HL-60 (cell line): ENCODE measurements at regions not wholly inside any gene's neighbourhood (a gene's known extent, or its start where the extent isn't known, plus 50 kb on each side); places are given as distances from the start of the nearest gene placed in this dataset.

Experiments used
- DNase-seq, 2 experiments: peaks; one replicate each; pipeline ENCODE4 v3.0.0-alpha.2; 2010 to 2020; ENCODE audit warnings: low read depth in 1 of 2, low spot score in 1 of 2
- H3K27ac ChIP-seq: fragments of 250-450 bp; sonication (Bioruptor Pico); replicated peaks from 2 replicates; pipeline ENCODE4 v1.5.1; 2020; ENCODE audit warnings: mild to moderate bottlenecking, moderate library complexity
- H3K27me3 ChIP-seq: fragments of 250-450 bp; sonication (Bioruptor Pico); 2 replicates; pipeline ENCODE4 v1.5.1; 2021; ENCODE audit warnings: mild to moderate bottlenecking, moderate library complexity; ENCODE audit not compliant: insufficient read depth, poor library complexity, severe bottlenecking
- H3K4me3 ChIP-seq: replicated peaks from 2 replicates; pipeline ENCODE4 v1.5.1; 2011; ENCODE audit warnings: mild to moderate bottlenecking, control low read depth, low read length; ENCODE audit not compliant: insufficient read depth
- GABPA ChIP-seq: IDR thresholded peaks from 2 replicates; pipeline ENCODE4 v1.6.1; 2012; ENCODE audit warnings: low read depth
- SPI1 ChIP-seq: IDR thresholded peaks from 2 replicates; pipeline ENCODE4 v1.6.1; 2012; ENCODE audit warnings: low read depth, mild to moderate bottlenecking, borderline replicate concordance

GRCh38 chr18:76544511-76545345, 49.7 kb upstream of the ZNF516 start:
- peak in 1 of 2 experiments; percentile 89 for DNase-seq
- Histone ChIP-seq H3K27ac (peak overlapping the region; percentile 81), H3K27me3 (no peaks in the 10 kb centered on the region), H3K4me3 (no peak overlapping the region)
- TF ChIP-seq SPI1 (peak; percentile 75; the same call in 1 of the 2 replicates), GABPA (no peak)
